PC-9 (cell line): ENCODE measurements at regions not wholly inside any gene's neighbourhood (a gene's known extent, or its start where the extent isn't known, plus 50 kb on each side); places are given as distances from the start of the nearest gene placed in this dataset.
"Not testable (repeated sequence)": the region's sequence is repeated elsewhere in the genome, so short reads cannot be mapped to it uniquely, and the experiment has no call there.

Source experiments
- BruUV-seq: library from RNA; stranded (reverse); fragments of 400-500 nt; replicated peaks from 2 replicates; lab custom pipeline; 2021; lab: Mats Ljungman, UMichigan
- CTCF ChIA-PET: fragments of 300-600 bp; sonication (Branson Sonifier 250); formaldehyde crosslinking; loops from one replicate; lab custom pipeline; 2022; ENCODE audit warnings: antibody characterized with exemption; lab: Charles Lee
- POLR2A ChIA-PET: fragments of 300-600 bp; sonication (Branson Sonifier 250); formaldehyde crosslinking; loops from one replicate; lab custom pipeline; 2022; ENCODE audit warnings: antibody characterized with exemption; ENCODE audit not compliant: unreplicated experiment; lab: Charles Lee
- DNase-seq, 2 experiments: peaks; one replicate each; pipeline versions ENCODE4 v3.0.0 to v3.0.0-alpha.2; 2015 to 2022; ENCODE audit warnings: mixed read lengths in 1 of 2
- H2AFZ ChIP-seq: fragments of 200-600 bp; sonication (generic); 2 replicates; pipeline ENCODE4 v1.8.1; 2017; ENCODE audit warnings: antibody characterized with exemption
- H3F3A ChIP-seq: fragments of 200-600 bp; sonication (generic); 2 replicates; pipeline ENCODE4 v1.8.1; 2017; ENCODE audit warnings: antibody characterized with exemption, mild to moderate bottlenecking, low read depth; ENCODE audit not compliant: insufficient read depth
- H3K27ac ChIP-seq: fragments of 200-600 bp; sonication (generic); 2 replicates; pipeline ENCODE4 v1.6.1; 2016; ENCODE audit warnings: mixed run types
- H3K27me3 ChIP-seq: fragments of 200-600 bp; sonication (generic); 2 replicates; pipeline ENCODE4 v1.6.1; 2016; ENCODE audit warnings: low read depth, mixed run types; ENCODE audit not compliant: insufficient read depth
- H3K36me3 ChIP-seq: fragments of 200-600 bp; sonication (generic); 2 replicates; pipeline ENCODE4 v1.6.1; 2016; ENCODE audit warnings: low read depth, mixed run types
- H3K4me1 ChIP-seq: fragments of 200-600 bp; sonication (generic); replicated peaks from 2 replicates; pipeline ENCODE4 v1.6.1; 2016; ENCODE audit warnings: mixed run types; ENCODE audit not compliant: insufficient read depth
- H3K4me2 ChIP-seq: fragments of 200-600 bp; sonication (generic); 2 replicates; pipeline ENCODE4 v1.6.1; 2017; ENCODE audit warnings: mixed run types
- H3K4me3 ChIP-seq: fragments of 200-600 bp; sonication (generic); 2 replicates; pipeline ENCODE4 v1.6.1; 2016; ENCODE audit warnings: mixed run types
- H3K79me2 ChIP-seq: fragments of 200-600 bp; sonication (generic); 2 replicates; pipeline ENCODE4 v1.6.1; 2017; ENCODE audit warnings: low read depth, mixed run types
- H3K9me2 ChIP-seq: fragments of 200-600 bp; sonication (generic); 2 replicates; pipeline ENCODE4 v1.8.1; 2017; ENCODE audit warnings: mild to moderate bottlenecking; ENCODE audit not compliant: insufficient read depth
- H3K9me3 ChIP-seq: fragments of 200-600 bp; sonication (generic); 2 replicates; pipeline ENCODE4 v1.8.1; 2016; ENCODE audit warnings: low read depth; ENCODE audit not compliant: insufficient read depth
- H4K20me1 ChIP-seq: fragments of 200-600 bp; sonication (generic); 2 replicates; pipeline ENCODE4 v1.8.1; 2017; ENCODE audit not compliant: insufficient read depth
- CTCF ChIP-seq: fragments of 200-600 bp; sonication (generic); conservative IDR thresholded peaks from 2 replicates; pipeline ENCODE4 v1.6.1; 2017; ENCODE audit warnings: mixed run types, antibody characterized with exemption, mild to moderate bottlenecking, moderate library complexity
- EZH2 ChIP-seq: fragments of 200-600 bp; sonication (generic); IDR thresholded peaks from 2 replicates; pipeline ENCODE4 v1.8.0; 2017; ENCODE audit warnings: antibody characterized with exemption, low read depth
- intact Hi-C: fragments of 100-400 bp; cut with micrococcal nuclease; formaldehyde crosslinking; loops from one replicate; pipeline ENCODE4 v1.10.0; 2022; ENCODE audit not compliant: unreplicated experiment

GRCh38 chr2:173720306-173720705 is 244.9 kb downstream of the SP3 start:
- no peak overlapping the region for H3K4me3 ChIP-seq
- H3K9me2 ChIP-seq: no peaks in the 10 kb centered on the region
- ChIA-PET CTCF (no interaction called here), POLR2A (no interaction called here)
- no peaks in the 10 kb centered on the region for H3K9me3 ChIP-seq
- H3K27ac ChIP-seq: no peak overlapping the region
- no peaks in the 10 kb centered on the region for H4K20me1 ChIP-seq
- TF ChIP-seq CTCF (no peak), EZH2 (no peak)
- no peaks in the 10 kb centered on the region for H3K27me3 ChIP-seq
- H3K36me3 ChIP-seq: no peaks in the 10 kb centered on the region
- H2AFZ ChIP-seq: no peak overlapping the region
- DNase-seq: no peak
- no peaks in the 10 kb centered on the region for H3F3A ChIP-seq
- no peak overlapping the region for H3K4me2 ChIP-seq
- no peaks in the 10 kb centered on the region for H3K4me1 ChIP-seq
- no peaks in the 10 kb centered on the region for H3K79me2 ChIP-seq
- intact Hi-C loops: no loop called here
- BruUV-seq: no TSS peak

GRCh38 chr2:173734797-173735196 is 230.4 kb downstream of the SP3 start:
- Histone ChIP-seq H3K9me2 (0 out of 2 replicates have a peak, but pooled peaks cover 3% of the 10 kb centered on the region), H3K36me3 (no peaks in the 10 kb centered on the region), H3K4me3 (no peak overlapping the region), H3K27ac (no peak overlapping the region), H3F3A (no peaks in the 10 kb centered on the region), H3K4me1 (no peaks in the 10 kb centered on the region), H4K20me1 (no peaks in the 10 kb centered on the region), H3K79me2 (no peaks in the 10 kb centered on the region), H2AFZ (no peak overlapping the region), H3K4me2 (no peak overlapping the region), H3K9me3 (no peaks in the 10 kb centered on the region), H3K27me3 (peaks cover 9% of the 10 kb centered on the region; the same call in 1 of the 2 replicates)
- intact Hi-C loops: no loop called here
- BruUV-seq: no TSS peak
- ChIA-PET POLR2A (no interaction called here), CTCF (no interaction called here)
- no peak for DNase-seq
- TF ChIP-seq EZH2: no peak
- no peak for TF ChIP-seq CTCF

- DNase-seq, H4K20me1 ChIP-seq, BruUV-seq, H3K9me3 ChIP-seq, H3K36me3 ChIP-seq, H3K4me1 ChIP-seq, H3K79me2 ChIP-seq, intact Hi-C loops, CTCF ChIA-PET, H3K27ac ChIP-seq, H3K4me2 ChIP-seq, H3K9me2 ChIP-seq, H3K4me3 ChIP-seq, POLR2A ChIA-PET, H3F3A ChIP-seq, H2AFZ ChIP-seq: not testable (repeated sequence)
- H3K27me3 ChIP-seq: peaks cover 14% of the 10 kb centered on the region; the same call in 1 of the 2 replicates
Measured at GRCh38 chr2:173737954-173738575, 227.1 kb downstream of the SP3 start.

- Histone ChIP-seq H3K4me1 (no peaks in the 10 kb centered on the region), H3K4me3 (no peak overlapping the region), H3K4me2 (no peak overlapping the region), H3K36me3 (no peaks in the 10 kb centered on the region), H3K9me2 (0 out of 2 replicates have a peak, but pooled peaks cover 3% of the 10 kb centered on the region), H3F3A (no peaks in the 10 kb centered on the region), H3K9me3 (no peaks in the 10 kb centered on the region), H3K27ac (no peak overlapping the region), H3K79me2 (no peaks in the 10 kb centered on the region), H2AFZ (no peak overlapping the region), H4K20me1 (no peaks in the 10 kb centered on the region), H3K27me3 (peaks cover 24% of the 10 kb centered on the region)
- BruUV-seq: no TSS peak
- CTCF ChIA-PET: no interaction called here
- no peak for DNase-seq
- POLR2A ChIA-PET: interaction anchor here (0.5 kb wide), 1 partner anchor 46 kb away, joined by 7 read pairs; no protein-coding TSS in a partner anchor
- intact Hi-C loops: no loop called here
- TF ChIP-seq CTCF: no peak
- no peak for TF ChIP-seq EZH2
Measured at GRCh38 chr2:173739006-173739405, 226.2 kb downstream of the SP3 start.
